Chondrocyte (in vitro differentiated cells): ENCODE measurements at regions not wholly inside any gene's neighbourhood (a gene's known extent, or its start where the extent isn't known, plus 50 kb on each side); places are given as distances from the start of the nearest gene placed in this dataset.

Source experiments
- DNase-seq: peaks from one replicate; pipeline ENCODE4 v3.0.0; 2021; ENCODE audit warnings: mixed read lengths, low spot score
- H3K27ac Mint-ChIP-seq: one replicate; pipeline ENCODE4 v1.8.0; 2021; ENCODE audit warnings: mild to moderate bottlenecking, moderate library complexity, mixed read lengths; ENCODE audit not compliant: unreplicated experiment
- H3K27me3 Mint-ChIP-seq: 2 replicates; pipeline ENCODE4 v1.8.0; 2021; ENCODE audit warnings: low read depth, mixed read lengths
- H3K36me3 Mint-ChIP-seq: 2 replicates; pipeline ENCODE4 v1.8.0; 2021; ENCODE audit warnings: low read depth, mixed read lengths
- H3K4me1 Mint-ChIP-seq: 2 replicates; pipeline ENCODE4 v1.8.0; 2021; ENCODE audit warnings: low read depth, mild to moderate bottlenecking, mixed read lengths
- H3K4me3 Mint-ChIP-seq: one replicate; pipeline ENCODE4 v1.8.0; 2021; ENCODE audit warnings: mild to moderate bottlenecking, moderate library complexity, mixed read lengths; ENCODE audit not compliant: unreplicated experiment
- H3K9me3 Mint-ChIP-seq: 2 replicates; pipeline ENCODE4 v1.8.0; 2021; ENCODE audit warnings: low read depth, mixed read lengths
- TF ChIP-seq, protein P1 (sequence below): fragments of 200-600 bp; sonication (generic); IDR thresholded peaks from 2 replicates; pipeline ENCODE4 v1.5.0; 2021; ENCODE audit warnings: antibody characterized with exemption, mild to moderate bottlenecking, moderate library complexity

- H3K9me3 Mint-ChIP-seq = peaks cover 5% of the 10 kb centered on the region
- H3K27me3 Mint-ChIP-seq = no peaks in the 10 kb centered on the region
- TF ChIP-seq, protein P1, sequence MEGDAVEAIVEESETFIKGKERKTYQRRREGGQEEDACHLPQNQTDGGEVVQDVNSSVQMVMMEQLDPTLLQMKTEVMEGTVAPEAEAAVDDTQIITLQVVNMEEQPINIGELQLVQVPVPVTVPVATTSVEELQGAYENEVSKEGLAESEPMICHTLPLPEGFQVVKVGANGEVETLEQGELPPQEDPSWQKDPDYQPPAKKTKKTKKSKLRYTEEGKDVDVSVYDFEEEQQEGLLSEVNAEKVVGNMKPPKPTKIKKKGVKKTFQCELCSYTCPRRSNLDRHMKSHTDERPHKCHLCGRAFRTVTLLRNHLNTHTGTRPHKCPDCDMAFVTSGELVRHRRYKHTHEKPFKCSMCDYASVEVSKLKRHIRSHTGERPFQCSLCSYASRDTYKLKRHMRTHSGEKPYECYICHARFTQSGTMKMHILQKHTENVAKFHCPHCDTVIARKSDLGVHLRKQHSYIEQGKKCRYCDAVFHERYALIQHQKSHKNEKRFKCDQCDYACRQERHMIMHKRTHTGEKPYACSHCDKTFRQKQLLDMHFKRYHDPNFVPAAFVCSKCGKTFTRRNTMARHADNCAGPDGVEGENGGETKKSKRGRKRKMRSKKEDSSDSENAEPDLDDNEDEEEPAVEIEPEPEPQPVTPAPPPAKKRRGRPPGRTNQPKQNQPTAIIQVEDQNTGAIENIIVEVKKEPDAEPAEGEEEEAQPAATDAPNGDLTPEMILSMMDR = no peak
- DNase-seq = no peak
- no peaks in the 10 kb centered on the region for H3K36me3 Mint-ChIP-seq
- no peak overlapping the region for H3K27ac Mint-ChIP-seq
- no peak overlapping the region for H3K4me3 Mint-ChIP-seq
- H3K4me1 Mint-ChIP-seq = no peaks in the 10 kb centered on the region
Observed at GRCh38 chr3:26964313-26964712, 341.7 kb downstream of the LRRC3B start.

DNA sequence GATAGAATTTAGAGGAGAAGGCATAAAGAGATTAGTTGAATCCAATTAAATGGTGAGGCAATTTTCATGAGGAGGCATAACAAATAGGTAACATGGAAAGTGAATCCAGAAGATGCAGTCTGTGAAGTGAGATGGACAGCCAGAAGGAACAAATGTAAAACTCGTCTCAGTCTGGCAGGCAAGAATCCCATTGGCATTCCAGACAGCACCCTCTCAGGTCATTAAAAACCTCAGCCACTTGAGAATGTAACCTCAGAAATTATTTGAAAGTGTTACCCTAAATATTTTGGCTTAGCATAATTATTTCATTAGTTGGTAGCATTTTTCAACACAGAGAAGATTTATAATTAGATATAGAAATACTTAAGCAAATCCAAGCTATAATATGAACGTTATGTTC, 342.3 kb downstream of the LRRC3B start:
- H3K4me3 Mint-ChIP-seq = no peak overlapping the region
- H3K36me3 Mint-ChIP-seq = no peaks in the 10 kb centered on the region
- peaks cover 5% of the 10 kb centered on the region for H3K9me3 Mint-ChIP-seq
- H3K27me3 Mint-ChIP-seq = no peaks in the 10 kb centered on the region
- no peak overlapping the region for H3K27ac Mint-ChIP-seq
- TF ChIP-seq, protein P1 = no peak
- H3K4me1 Mint-ChIP-seq = no peaks in the 10 kb centered on the region
- no peak for DNase-seq

GRCh38 chr3:26967501-26967900, 344.9 kb downstream of the LRRC3B start:
- Mint-ChIP-seq H3K4me1 (no peaks in the 10 kb centered on the region), H3K27me3 (peaks cover 1% of the 10 kb centered on the region), H3K27ac (no peak overlapping the region), H3K4me3 (no peak overlapping the region), H3K9me3 (peaks cover 5% of the 10 kb centered on the region), H3K36me3 (no peaks in the 10 kb centered on the region)
- DNase-seq = no peak
- TF ChIP-seq, protein P1 = no peak

DNA sequence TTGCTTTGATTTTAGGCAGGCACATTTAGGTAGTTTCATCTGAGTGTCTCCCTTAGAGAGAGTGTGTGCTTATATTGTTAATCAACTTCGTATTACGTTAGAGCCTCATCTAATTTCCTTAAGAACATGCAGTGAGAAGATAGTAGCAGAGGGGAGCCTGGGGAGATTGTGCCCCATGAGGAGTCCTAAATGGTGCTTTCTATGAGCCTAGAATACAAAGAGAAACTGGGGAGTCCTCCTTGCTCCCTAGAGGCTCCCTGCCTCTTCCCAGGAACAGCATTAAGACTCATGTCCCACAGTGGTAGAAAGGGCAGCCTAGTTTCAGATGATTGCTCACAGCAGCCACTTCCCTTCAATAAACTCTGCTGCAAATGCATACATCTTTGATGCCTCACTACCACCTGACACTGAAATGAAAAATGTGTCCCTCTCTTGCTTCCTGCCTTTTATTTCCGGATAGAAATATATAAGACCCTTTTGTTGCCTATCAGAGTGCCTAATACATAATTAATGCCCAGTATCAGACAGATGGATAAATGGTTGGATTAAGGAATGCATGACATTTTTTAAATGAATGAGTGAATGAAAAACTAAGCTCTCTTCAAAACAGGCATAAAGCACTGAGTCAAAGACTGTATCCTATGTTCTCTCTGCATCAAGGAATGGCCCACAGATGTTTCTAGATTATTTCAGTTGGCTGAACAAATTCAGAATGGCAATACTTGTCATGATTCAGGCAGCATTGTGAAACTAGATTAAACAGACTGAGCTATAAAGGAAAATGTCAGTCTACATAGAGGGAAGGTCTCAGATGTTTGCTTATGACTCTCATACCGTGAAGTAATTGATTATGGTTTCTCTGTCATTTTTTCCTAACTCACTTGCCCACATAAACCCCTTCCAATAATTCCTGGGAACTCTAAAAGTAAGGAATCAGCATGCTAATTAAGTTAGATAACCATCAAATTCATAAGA, 362.1 kb downstream of the LRRC3B start:
- no peak overlapping the region for H3K4me3 Mint-ChIP-seq
- H3K27me3 Mint-ChIP-seq = peaks cover 8% of the 10 kb centered on the region
- no peaks in the 10 kb centered on the region for H3K9me3 Mint-ChIP-seq
- H3K36me3 Mint-ChIP-seq = no peaks in the 10 kb centered on the region
- no peak for DNase-seq
- TF ChIP-seq, protein P1 = no peak
- H3K4me1 Mint-ChIP-seq = no peaks in the 10 kb centered on the region
- H3K27ac Mint-ChIP-seq = no peak overlapping the region

DNA sequence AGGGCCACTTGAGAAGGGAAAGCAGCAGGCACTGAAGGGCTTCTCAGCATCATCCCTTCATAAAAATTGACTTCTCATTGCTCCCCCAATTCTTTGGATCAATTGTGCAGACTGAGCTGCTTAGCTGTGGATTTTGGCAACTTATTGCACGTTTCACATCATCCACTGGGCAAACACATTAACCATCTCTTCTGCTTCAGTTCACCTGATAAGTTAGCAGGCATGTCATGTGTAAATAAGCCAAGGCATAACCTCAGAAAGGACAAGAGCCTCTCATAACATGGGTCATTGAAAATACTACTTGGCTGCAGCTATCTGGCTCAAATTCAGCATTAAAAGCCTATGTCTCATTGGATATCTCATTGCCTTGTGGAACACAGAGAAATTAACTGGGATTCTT, 366.5 kb downstream of the LRRC3B start:
- no peaks in the 10 kb centered on the region for H3K36me3 Mint-ChIP-seq
- peaks cover 1% of the 10 kb centered on the region for H3K9me3 Mint-ChIP-seq
- H3K4me3 Mint-ChIP-seq = no peak overlapping the region
- no peak overlapping the region for H3K27ac Mint-ChIP-seq
- TF ChIP-seq, protein P1 = no peak
- H3K4me1 Mint-ChIP-seq = no peaks in the 10 kb centered on the region
- peaks cover 9% of the 10 kb centered on the region for H3K27me3 Mint-ChIP-seq
- no peak for DNase-seq
